Psoas muscle (tissue), 7 donors: ENCODE measurements at regions not wholly inside any gene's neighbourhood (a gene's known extent, or its start where the extent isn't known, plus 50 kb on each side); places are given as distances from the start of the nearest gene placed in this dataset.

Experiments
- ATAC-seq, 4 donors: fragments of 200-7000 bp; cut with Tn5 transposase; one replicate each; pipeline ENCODE4 v1.9.1; 2020; ENCODE audit warnings: moderate library complexity in 3 of 4, mild to moderate bottlenecking in 2 of 4
- DNase-seq, 2 donors: peaks; one replicate each; pipeline ENCODE4 v3.0.0-alpha.2; 2020
- H3K27ac ChIP-seq: fragments of 200-600 bp; one replicate; pipeline ENCODE4 v1.8.0; 2022
- H3K27me3 ChIP-seq, 3 donors: fragments of 200-600 bp in 1 of 3; one replicate each; pipeline versions ENCODE4 v1.6.1 to v1.8.0; 2013 to 2022; ENCODE audit warnings: low read length in 2 of 3, mild to moderate bottlenecking in 2 of 3, moderate library complexity in 1 of 3; ENCODE audit not compliant: insufficient read depth in 3 of 3
- H3K36me3 ChIP-seq, 2 donors: fragments of 200-600 bp in 1 of 2; one replicate each; pipeline versions ENCODE4 v1.6.1 to v1.8.0; 2013 to 2022; ENCODE audit warnings: low read depth in 1 of 2, mild to moderate bottlenecking in 1 of 2, moderate library complexity in 1 of 2; ENCODE audit not compliant: insufficient read depth in 1 of 2
- H3K4me1 ChIP-seq: fragments of 200-600 bp; one replicate; pipeline ENCODE4 v1.8.0; 2022
- H3K4me3 ChIP-seq: fragments of 200-600 bp; one replicate; pipeline ENCODE4 v1.8.0; 2022; ENCODE audit warnings: mild to moderate bottlenecking
- H3K9me3 ChIP-seq: fragments of 200-600 bp; one replicate; pipeline ENCODE4 v1.8.0; 2022
- WGBS, 3 donors: extraction: QIAGEN DNeasy Blood & Tissue Kit; methylation state at CpG; one replicate each; pipeline versions ENCODE4 v1.1.6 to v1.1.7; 2013; 5-methylcytosine and 5-hydroxymethylcytosine counted together
- intact Hi-C, 2 donors: fragments of 100-400 bp; cut with DNase I; formaldehyde crosslinking; loops; one replicate each; pipeline versions ENCODE4 v1.11.0 to v1.14.2; 2022
- TF ChIP-seq, protein P1 (sequence below): fragments of 200-600 bp; IDR thresholded peaks from one replicate; pipeline ENCODE4 v1.8.0; 2022; ENCODE audit warnings: antibody characterized with exemption
- donor health status: healthy with polysubstance abuse.
- donor health status: DM: no; HTN: no; CAD: no; lungs with moderate emphysema.
- donor health status: Bipolar disorder and iron deficiency.
- donor health status: healthy.
- donor health status: DM: yes; HTN: yes; CAD: no.
- donor health status: DM: no; HTN: no; CAD: no.
- donor health status: DM: yes; HTN: yes; CAD: no.

DNA sequence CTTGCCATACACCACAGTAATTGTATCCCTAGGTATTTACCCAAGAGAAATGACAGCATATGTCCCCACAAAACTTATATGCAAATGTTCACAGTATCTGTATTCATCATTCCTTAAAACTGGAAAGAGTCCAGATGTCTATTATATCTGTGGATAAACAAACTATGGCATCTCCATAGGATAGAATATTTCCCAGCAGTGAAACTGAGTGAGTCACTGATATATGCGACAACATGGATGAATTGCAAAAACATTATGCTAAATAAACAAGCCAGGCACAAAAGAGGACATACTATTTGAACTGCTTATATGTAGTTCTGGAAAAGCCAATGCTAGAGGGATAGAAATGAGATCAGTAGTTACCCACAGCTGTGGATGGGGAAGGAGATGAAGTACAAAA, 359.4 kb upstream of the DSEL start:
- no peaks in the 10 kb centered on the region for H3K36me3 ChIP-seq
- no peak overlapping the region for H3K4me3 ChIP-seq
- H3K27ac ChIP-seq, result no peak overlapping the region
- DNase-seq, result no peak
- TF ChIP-seq, protein P1, sequence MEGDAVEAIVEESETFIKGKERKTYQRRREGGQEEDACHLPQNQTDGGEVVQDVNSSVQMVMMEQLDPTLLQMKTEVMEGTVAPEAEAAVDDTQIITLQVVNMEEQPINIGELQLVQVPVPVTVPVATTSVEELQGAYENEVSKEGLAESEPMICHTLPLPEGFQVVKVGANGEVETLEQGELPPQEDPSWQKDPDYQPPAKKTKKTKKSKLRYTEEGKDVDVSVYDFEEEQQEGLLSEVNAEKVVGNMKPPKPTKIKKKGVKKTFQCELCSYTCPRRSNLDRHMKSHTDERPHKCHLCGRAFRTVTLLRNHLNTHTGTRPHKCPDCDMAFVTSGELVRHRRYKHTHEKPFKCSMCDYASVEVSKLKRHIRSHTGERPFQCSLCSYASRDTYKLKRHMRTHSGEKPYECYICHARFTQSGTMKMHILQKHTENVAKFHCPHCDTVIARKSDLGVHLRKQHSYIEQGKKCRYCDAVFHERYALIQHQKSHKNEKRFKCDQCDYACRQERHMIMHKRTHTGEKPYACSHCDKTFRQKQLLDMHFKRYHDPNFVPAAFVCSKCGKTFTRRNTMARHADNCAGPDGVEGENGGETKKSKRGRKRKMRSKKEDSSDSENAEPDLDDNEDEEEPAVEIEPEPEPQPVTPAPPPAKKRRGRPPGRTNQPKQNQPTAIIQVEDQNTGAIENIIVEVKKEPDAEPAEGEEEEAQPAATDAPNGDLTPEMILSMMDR, result no peak
- no peak for ATAC-seq
- H3K27me3 ChIP-seq, result no peaks in the 10 kb centered on the region
- 76 to 90% (median 81%) methylated on average over 1 of the region's 1 CpG for WGBS, 3 donors
- no peaks in the 10 kb centered on the region for H3K4me1 ChIP-seq
- no peaks in the 10 kb centered on the region for H3K9me3 ChIP-seq
- intact Hi-C loops, result no loop called here

DNA sequence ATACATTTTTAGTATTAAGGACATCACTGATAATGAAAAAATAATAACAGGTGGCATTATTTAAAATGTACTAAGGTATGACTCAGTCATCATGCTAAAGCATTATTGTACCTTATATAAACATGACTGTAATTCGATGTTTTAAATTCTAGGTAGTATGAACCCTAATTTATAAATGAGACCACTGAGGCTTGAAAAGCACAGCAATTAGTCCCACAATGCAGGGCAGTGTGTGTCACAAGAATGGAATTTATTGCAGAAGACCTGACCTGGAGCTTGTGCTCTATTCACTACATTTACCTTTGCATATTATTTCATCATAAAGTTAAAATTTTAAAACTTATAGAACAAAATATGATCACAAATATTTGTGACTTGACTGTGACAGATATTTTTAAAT, 358.5 kb upstream of the DSEL start:
- ATAC-seq (no peak), DNase-seq (no peak)
- WGBS, 3 donors, result 87 to 95% (median 91%) methylated on average over 1 of the region's 1 CpG
- H3K27me3 ChIP-seq, result no peaks in the 10 kb centered on the region
- H3K9me3 ChIP-seq, result no peaks in the 10 kb centered on the region
- no peak overlapping the region for H3K4me3 ChIP-seq
- intact Hi-C loops, result no loop called here
- H3K36me3 ChIP-seq, result no peaks in the 10 kb centered on the region
- TF ChIP-seq, protein P1, result no peak
- H3K4me1 ChIP-seq, result no peaks in the 10 kb centered on the region
- no peak overlapping the region for H3K27ac ChIP-seq

DNA sequence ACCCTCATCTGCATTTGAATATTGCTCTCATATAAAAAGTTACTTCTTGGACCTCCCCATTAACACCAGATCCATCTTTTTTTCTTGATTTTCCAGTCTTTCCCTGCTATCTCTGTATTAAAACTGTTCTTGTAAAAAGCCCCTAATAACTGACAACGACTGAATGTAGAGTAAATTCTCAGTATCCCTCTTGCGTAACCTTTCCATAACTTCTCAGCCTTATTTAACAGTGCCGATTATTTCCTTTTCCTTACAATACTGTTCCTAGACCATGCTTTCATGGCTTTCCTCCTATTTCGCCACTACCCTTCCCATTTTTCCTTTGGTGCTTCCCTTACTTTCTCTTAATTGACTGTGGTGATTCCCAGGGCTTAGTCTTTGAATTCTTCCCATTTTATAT, 348.9 kb upstream of the DSEL start:
- no peaks in the 10 kb centered on the region for H3K27me3 ChIP-seq
- no peaks in the 10 kb centered on the region for H3K4me1 ChIP-seq
- DNase-seq (no peak), ATAC-seq (no peak)
- H3K36me3 ChIP-seq, result no peaks in the 10 kb centered on the region
- WGBS, 3 donors, result 87 to 94% (median 91%) methylated on average over 4 of the region's 4 CpGs
- TF ChIP-seq, protein P1, result no peak
- intact Hi-C loops, result no loop called here
- H3K27ac ChIP-seq, result no peak overlapping the region
- H3K4me3 ChIP-seq, result no peak overlapping the region
- peaks cover 3% of the 10 kb centered on the region for H3K9me3 ChIP-seq

DNA sequence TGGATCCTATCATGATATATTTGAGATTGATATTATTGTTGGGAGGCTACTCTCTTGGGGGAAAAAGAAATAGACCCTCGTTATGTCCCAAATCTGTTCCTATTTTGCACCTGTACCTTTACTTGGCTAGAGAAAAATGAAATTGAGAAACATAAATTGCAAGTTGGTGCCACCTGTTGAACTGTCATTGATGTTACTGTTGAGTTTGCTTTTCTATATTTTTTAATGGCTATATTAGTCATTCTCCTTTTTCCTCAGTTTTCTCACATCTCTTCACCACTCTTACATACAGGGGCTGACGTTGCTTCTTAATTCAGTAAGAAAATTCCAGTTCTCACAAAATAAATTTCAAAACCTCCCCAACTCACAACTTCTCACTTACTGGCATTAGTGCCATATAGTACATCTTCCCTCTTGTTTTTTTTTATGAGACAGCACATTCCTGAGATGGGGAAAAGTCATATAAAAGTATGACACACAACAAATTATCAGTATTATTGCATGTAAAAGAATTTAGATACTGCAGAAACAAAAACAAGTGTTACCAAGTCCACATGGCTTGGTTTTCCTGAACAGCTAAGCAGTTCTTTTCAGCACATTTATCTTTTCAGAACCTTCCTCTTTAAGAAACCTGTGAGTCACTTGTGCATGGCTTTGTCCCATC, 348.3 kb upstream of the DSEL start:
- no peak overlapping the region for H3K4me3 ChIP-seq
- intact Hi-C loops, result no loop called here
- H3K27me3 ChIP-seq, result no peaks in the 10 kb centered on the region
- H3K36me3 ChIP-seq, result no peaks in the 10 kb centered on the region
- no peak for DNase-seq
- no peak for ATAC-seq
- H3K4me1 ChIP-seq, result no peaks in the 10 kb centered on the region
- WGBS, 3 donors, result 66 to 75% (median 70%) methylated on average over 2 of the region's 2 CpGs
- H3K9me3 ChIP-seq, result peaks cover 3% of the 10 kb centered on the region
- TF ChIP-seq, protein P1, result no peak
- no peak overlapping the region for H3K27ac ChIP-seq

DNA sequence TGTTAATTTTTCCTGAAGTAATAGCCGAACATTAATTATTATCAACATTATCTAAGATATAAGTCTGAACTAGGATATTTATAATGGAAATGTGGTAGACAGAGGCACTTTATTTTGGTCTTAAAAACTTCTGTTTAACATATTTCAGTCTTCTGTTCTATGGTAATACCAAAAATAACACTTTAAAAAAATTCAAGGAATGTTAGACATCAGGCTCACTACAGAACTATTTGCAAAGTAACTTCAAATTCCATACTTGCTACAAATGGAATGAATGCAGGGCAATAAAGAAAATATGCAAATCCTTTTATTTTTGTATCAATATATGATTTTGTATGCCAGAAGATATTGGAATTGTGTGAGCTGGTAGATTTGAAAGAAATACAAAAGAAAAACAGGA, 345.5 kb upstream of the DSEL start:
- intact Hi-C loops, result no loop called here
- Histone ChIP-seq H3K9me3 (peaks cover 3% of the 10 kb centered on the region), H3K4me3 (no peak overlapping the region), H3K27ac (no peak overlapping the region), H3K27me3 (no peaks in the 10 kb centered on the region), H3K4me1 (no peaks in the 10 kb centered on the region), H3K36me3 (no peaks in the 10 kb centered on the region)
- 86 to 90% (median 88%) methylated on average over 1 of the region's 1 CpG for WGBS, 3 donors
- TF ChIP-seq, protein P1, result no peak
- DNase-seq (no peak), ATAC-seq (no peak)
